ENCODE measurements at regions not wholly inside any gene's neighbourhood (a gene's known extent, or its start where the extent isn't known, plus 50 kb on each side); places are given as distances from the start of the nearest gene placed in this dataset.
"Not testable (repeated sequence)": the region's sequence is repeated elsewhere in the genome, so short reads cannot be mapped to it uniquely, and the experiment has no call there.

DNA sequence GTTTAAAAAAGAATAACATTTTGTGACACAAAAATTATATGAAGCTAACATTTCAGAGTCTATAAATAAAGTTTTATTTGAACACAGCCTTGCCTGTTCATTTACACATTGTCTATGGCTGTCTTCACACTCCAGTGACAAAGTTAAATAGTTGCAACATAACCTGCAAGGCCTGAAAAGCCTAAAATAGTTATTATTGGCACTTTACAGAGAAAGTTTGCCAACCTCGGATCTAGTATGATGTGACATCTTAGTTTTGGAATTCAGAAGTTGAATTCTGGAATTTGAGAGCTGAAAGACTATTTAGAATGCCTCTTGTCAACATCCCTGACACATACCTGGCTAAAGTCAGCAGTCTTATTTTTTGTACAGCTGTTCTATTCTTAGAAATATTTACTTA, 68.3 kb downstream of the DYRK2 start:
- ATAC-seq (no peak), DNase-seq (ENCODE audit: low spot score in 2 of 2) (no peak)
- peaks cover 7% of the 10 kb centered on the region for H3K4me1 Mint-ChIP-seq
- no peak overlapping the region for H3K4me3 Mint-ChIP-seq
- H3K36me3 Mint-ChIP-seq, result no peaks in the 10 kb centered on the region
- H3K27ac Mint-ChIP-seq, result no peak overlapping the region
- H3K9me3 Mint-ChIP-seq, result no peaks in the 10 kb centered on the region

DNA sequence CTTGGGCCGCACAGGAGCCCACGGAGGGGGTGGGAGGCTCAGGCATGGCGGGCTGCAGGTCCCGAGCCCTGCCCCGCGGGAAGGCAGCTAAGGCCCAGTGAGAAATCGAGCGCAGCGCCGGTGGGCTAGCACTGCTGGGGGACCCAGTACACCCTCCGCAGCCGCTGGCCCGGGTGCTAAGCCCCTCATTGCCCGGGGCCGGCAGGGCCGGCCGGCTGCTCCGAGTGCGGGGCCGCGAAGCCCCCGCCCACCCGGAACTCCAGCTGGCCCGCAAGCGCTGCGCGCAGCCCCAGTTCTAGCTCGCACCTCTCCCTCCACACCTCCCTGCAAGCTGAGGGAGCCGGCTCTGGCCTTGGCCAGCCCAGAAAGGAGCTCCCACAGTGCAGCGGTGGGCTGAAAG, 70.8 kb downstream of the DYRK2 start:
- H3K4me3 Mint-ChIP-seq; ATAC-seq; H3K36me3 Mint-ChIP-seq; H3K9me3 Mint-ChIP-seq; DNase-seq (ENCODE audit: low spot score in 2 of 2); H3K27ac Mint-ChIP-seq; H3K4me1 Mint-ChIP-seq: not testable (repeated sequence)

DNA sequence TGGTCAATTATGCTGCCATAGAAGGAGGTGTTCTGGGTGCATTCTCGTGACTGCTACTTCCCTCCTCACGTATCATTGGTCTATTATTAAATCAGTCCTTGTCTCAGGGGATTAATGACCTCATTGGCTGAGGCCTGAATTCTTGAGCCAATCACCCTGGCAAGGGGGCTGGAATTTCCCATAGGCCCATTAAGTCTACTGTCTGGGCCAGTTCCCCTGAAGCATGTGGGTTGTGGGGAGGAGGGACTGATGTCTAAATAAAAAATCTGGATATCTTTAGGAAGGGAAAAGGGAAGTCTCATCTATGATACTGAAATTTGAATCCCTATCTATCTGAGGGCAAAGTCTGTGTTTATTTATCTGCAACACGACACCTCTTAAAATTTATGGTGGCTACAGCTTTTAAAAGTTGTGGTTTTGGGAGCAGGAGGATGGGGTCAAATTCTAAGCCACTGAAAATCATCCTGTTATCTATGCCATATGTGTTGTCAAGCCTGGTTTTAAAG, 71.9 kb downstream of the DYRK2 start:
- no peak overlapping the region for H3K27ac Mint-ChIP-seq
- no peak for DNase-seq (ENCODE audit: low spot score in 2 of 2)
- H3K9me3 Mint-ChIP-seq, result no peaks in the 10 kb centered on the region
- no peak overlapping the region for H3K4me3 Mint-ChIP-seq
- ATAC-seq, result no peak
- no peaks in the 10 kb centered on the region for H3K4me1 Mint-ChIP-seq
- H3K36me3 Mint-ChIP-seq, result no peaks in the 10 kb centered on the region

DNA sequence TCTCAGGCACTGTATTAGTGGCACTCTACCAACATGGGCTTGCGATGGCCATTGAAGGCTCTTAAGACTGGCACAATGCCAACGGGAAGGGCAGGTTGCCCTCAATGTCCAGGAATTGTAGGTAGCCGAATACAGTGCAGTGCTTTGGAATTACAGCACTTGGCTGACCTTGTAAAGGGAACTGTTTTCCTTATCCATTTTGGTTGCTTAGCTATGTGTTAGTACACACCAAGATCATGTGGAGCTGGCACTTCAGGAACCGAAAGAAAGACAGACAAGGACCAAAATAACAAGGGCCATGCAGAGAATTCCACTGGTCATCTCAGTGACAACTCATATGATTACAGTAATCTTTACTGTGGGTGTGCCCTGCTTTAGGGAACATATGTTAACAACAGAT, 72.7 kb downstream of the DYRK2 start:
- Mint-ChIP-seq H3K4me1 (no peaks in the 10 kb centered on the region), H3K27ac (no peak overlapping the region), H3K4me3 (no peak overlapping the region), H3K9me3 (no peaks in the 10 kb centered on the region), H3K36me3 (no peaks in the 10 kb centered on the region)
- DNase-seq (ENCODE audit: low spot score in 2 of 2), result no peak
- ATAC-seq, result no peak

DNA sequence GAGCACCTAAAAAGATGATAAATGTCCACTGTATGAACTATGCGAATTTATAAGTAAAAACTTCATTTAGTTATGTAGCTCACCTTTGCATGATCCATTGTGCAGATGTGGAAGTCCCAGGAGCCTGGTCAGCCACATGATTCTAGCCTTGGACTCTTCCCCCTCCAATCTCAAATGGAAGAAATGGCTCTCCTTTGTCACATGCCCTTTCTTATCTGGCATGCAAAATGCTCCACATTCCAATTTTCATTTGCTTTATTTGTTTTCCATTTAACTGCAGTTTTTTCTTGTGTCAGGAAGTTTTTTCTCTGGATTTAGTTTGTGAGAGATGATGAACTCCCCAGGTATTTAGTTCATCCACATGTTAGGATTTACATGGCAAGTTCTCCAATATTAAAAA, 73.8 kb downstream of the DYRK2 start:
- Mint-ChIP-seq H3K36me3 (no peaks in the 10 kb centered on the region), H3K4me3 (no peak overlapping the region), H3K4me1 (no peaks in the 10 kb centered on the region), H3K27ac (no peak overlapping the region), H3K9me3 (no peaks in the 10 kb centered on the region)
- DNase-seq (ENCODE audit: low spot score in 2 of 2), result no peak
- no peak for ATAC-seq

GRCh38 chr12:67726868-67727267, 78.3 kb downstream of the DYRK2 start:
- Mint-ChIP-seq H3K36me3 (no peaks in the 10 kb centered on the region), H3K4me3 (no peak overlapping the region), H3K9me3 (no peaks in the 10 kb centered on the region), H3K4me1 (no peaks in the 10 kb centered on the region), H3K27ac (no peak overlapping the region)
- ATAC-seq (no peak), DNase-seq (ENCODE audit: low spot score in 2 of 2) (no peak)

DNA sequence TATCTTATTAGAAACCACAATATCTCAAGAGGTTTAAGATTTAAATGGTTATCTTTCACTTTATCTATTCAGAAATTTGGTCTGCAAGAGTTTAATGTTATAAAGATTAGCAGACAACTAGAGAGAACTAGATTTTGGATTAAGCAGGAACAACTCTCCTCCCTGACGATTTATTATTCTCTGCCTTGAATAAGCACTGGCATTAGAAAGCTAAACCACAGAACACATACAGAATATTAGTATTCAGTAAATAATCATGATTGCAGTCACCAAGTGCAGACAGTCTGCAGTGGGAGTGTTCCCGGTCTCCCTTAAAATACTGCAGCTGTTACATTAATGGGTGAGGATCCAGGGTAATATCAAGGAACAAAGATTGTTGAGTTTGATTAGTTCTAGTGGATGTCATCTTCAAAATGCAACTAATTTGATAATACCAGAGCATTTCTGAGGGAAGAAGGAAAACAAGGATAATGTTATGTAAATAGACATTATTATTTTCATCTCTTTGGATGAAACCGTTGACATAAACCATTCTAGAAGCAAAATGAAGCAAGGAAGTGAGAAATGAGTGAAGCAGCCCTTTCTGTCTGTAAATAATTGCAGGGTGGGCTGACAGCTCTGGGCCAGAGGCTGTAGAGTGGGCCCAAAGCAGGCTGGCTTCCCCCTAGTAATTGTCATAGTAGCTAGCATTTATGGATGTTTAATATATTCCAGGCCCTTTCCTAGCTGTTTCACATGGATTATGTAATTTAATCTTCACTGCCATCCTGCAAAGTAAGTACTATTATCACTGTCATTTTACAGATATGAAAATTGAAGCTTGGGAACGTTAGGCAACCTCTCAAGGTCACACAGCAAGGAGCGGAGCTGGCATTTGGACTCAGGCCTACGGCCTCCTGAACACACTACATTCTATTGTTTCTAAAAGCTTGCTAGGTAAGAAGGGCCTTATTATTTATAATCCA, 79.4 kb downstream of the DYRK2 start:
- no peaks in the 10 kb centered on the region for H3K36me3 Mint-ChIP-seq
- H3K9me3 Mint-ChIP-seq, result no peaks in the 10 kb centered on the region
- ATAC-seq (no peak), DNase-seq (ENCODE audit: low spot score in 2 of 2) (no peak)
- H3K27ac Mint-ChIP-seq, result no peak overlapping the region
- no peak overlapping the region for H3K4me3 Mint-ChIP-seq
- no peaks in the 10 kb centered on the region for H3K4me1 Mint-ChIP-seq

DNA sequence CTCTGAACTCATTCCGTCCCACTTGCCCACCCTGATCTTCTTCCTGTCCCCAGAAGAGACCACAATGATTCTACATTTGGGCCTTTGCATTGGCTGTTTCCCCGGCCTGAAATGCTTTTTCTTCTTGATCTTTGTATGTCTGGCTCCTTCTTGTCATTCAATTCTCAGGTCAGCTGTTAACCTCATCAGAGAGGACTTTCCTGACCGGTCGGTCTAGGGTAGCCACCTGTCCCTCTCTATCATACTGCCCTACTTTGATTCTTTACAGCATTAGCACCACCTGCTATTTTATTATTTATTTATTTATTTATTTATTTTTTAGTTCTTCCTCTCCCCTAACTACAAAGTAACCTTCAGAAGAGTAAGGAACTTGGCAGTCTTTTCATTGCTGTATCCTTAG, 84.3 kb downstream of the DYRK2 start:
- H3K9me3 Mint-ChIP-seq, result no peaks in the 10 kb centered on the region
- no peaks in the 10 kb centered on the region for H3K4me1 Mint-ChIP-seq
- no peak overlapping the region for H3K27ac Mint-ChIP-seq
- DNase-seq (ENCODE audit: low spot score in 2 of 2) (no peak), ATAC-seq (no peak)
- H3K36me3 Mint-ChIP-seq, result no peaks in the 10 kb centered on the region
- H3K4me3 Mint-ChIP-seq, result no peak overlapping the region

GRCh38 chr12:67735868-67736267, 87.3 kb downstream of the DYRK2 start:
- DNase-seq (ENCODE audit: low spot score in 2 of 2) (no peak), ATAC-seq (no peak)
- Mint-ChIP-seq H3K36me3 (no peaks in the 10 kb centered on the region), H3K27ac (no peak overlapping the region), H3K4me3 (no peak overlapping the region), H3K9me3 (no peaks in the 10 kb centered on the region), H3K4me1 (no peaks in the 10 kb centered on the region)

DNA sequence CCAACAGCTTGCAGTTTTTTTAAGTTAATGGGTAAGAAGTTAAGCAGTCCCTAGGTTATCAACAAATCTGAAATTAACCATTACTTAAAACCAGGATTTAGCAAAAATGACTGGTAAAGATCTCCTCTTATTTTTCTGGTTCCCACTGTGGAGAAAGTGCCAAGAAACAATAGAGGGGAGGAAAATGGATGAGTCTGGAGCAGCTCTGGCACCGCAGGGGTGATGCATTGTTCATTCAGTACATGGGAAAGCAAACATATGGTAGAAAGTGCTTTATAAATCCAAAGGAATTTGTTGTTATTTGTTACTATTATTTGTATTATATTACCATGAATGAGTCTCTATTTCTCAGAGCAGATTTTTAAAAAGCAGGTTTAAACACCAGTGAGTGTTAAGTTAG, 92.2 kb downstream of the DYRK2 start:
- Mint-ChIP-seq H3K9me3 (no peaks in the 10 kb centered on the region), H3K36me3 (no peaks in the 10 kb centered on the region), H3K4me1 (no peaks in the 10 kb centered on the region), H3K4me3 (no peak overlapping the region), H3K27ac (no peak overlapping the region)
- DNase-seq (ENCODE audit: low spot score in 2 of 2) (no peak), ATAC-seq (no peak)

GRCh38 chr12:67741270-67741669, 92.7 kb downstream of the DYRK2 start:
- peaks cover 3% of the 10 kb centered on the region for H3K9me3 Mint-ChIP-seq
- H3K36me3 Mint-ChIP-seq, result no peaks in the 10 kb centered on the region
- DNase-seq (ENCODE audit: low spot score in 2 of 2) (no peak), ATAC-seq (no peak)
- H3K27ac Mint-ChIP-seq, result no peak overlapping the region
- H3K4me3 Mint-ChIP-seq, result no peak overlapping the region
- H3K4me1 Mint-ChIP-seq, result no peaks in the 10 kb centered on the region

- ATAC-seq, result no peak
- no peak overlapping the region for H3K4me3 Mint-ChIP-seq
- H3K36me3 Mint-ChIP-seq, result no peaks in the 10 kb centered on the region
- no peak overlapping the region for H3K27ac Mint-ChIP-seq
- DNase-seq (ENCODE audit: low spot score in 2 of 2), result no peak
- peaks cover 3% of the 10 kb centered on the region for H3K9me3 Mint-ChIP-seq
- no peaks in the 10 kb centered on the region for H3K4me1 Mint-ChIP-seq
Measured at GRCh38 chr12:67742461-67742860, 93.9 kb downstream of the DYRK2 start.

- no peak overlapping the region for H3K27ac Mint-ChIP-seq
- H3K36me3 Mint-ChIP-seq, result no peaks in the 10 kb centered on the region
- H3K4me3 Mint-ChIP-seq, result no peak overlapping the region
- no peak for DNase-seq (ENCODE audit: low spot score in 2 of 2)
- no peak for ATAC-seq
- no peaks in the 10 kb centered on the region for H3K4me1 Mint-ChIP-seq
- peaks cover 3% of the 10 kb centered on the region for H3K9me3 Mint-ChIP-seq
Measured at GRCh38 chr12:67747869-67748742, 99.6 kb downstream of the DYRK2 start.

DNA sequence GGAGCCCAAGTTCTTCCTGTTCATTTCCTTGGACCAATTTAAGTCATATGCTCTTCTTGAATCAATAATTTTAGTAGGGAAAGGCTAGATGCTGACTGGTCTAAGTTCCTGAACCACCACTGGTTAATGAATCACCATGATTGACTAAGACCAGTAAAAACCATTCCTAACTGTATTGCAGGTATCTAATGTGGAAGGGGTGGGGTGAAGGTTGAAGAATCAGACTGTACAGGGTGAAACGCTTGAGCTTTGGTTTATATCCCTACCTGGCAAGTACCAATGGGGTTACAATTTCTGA, 100.1 kb downstream of the DYRK2 start:
- Mint-ChIP-seq H3K9me3 (peaks cover 3% of the 10 kb centered on the region), H3K27ac (no peak overlapping the region), H3K4me3 (no peak overlapping the region), H3K4me1 (no peaks in the 10 kb centered on the region), H3K36me3 (no peaks in the 10 kb centered on the region)
- DNase-seq (ENCODE audit: low spot score in 2 of 2), result no peak
- ATAC-seq, result no peak

- H3K4me3 Mint-ChIP-seq, result no peak overlapping the region
Measured at GRCh38 chr12:67750513-67751183, 102.1 kb downstream of the DYRK2 start.

More at GRCh38 chr12:67750513-67751183, 102.1 kb downstream of the DYRK2 start:
- Mint-ChIP-seq H3K9me3 (peaks cover 3% of the 10 kb centered on the region), H3K36me3 (no peaks in the 10 kb centered on the region), H3K27ac (no peak overlapping the region), H3K4me1 (no peaks in the 10 kb centered on the region)
- no peak for ATAC-seq
- DNase-seq (ENCODE audit: low spot score in 2 of 2), result no peak

Measured in stimulated activated effector memory CD8-positive, alpha-beta T cell treated with anti-CD3 and anti-CD28 coated beads, Interleukin-12 subunit alpha, Interleukin-12 subunit beta, amount 100 ng/mL, for 72 hours (primary cell).